ENCODE measurements at regions not wholly inside any gene's neighbourhood (a gene's known extent, or its start where the extent isn't known, plus 50 kb on each side); places are given as distances from the start of the nearest gene placed in this dataset.

- H2AFZ ChIP-seq: no peak overlapping the region
- H3K79me2 ChIP-seq (replicated peaks; ENCODE audit: insufficient read depth): no peaks in the 10 kb centered on the region
- H3K36me3 ChIP-seq (ENCODE audit: insufficient read depth): no peaks in the 10 kb centered on the region
- Mint-ChIP-seq H3K27me3 (ENCODE audit: insufficient read depth, low read depth, poor library complexity) (peaks cover 3% of the 10 kb centered on the region), H3K36me3 (ENCODE audit: low read depth) (no peaks in the 10 kb centered on the region), H3K4me1 (no peaks in the 10 kb centered on the region), H3K4me3 (no peak overlapping the region), H3K9me3 (peaks cover 3% of the 10 kb centered on the region; the same call in 2 of the 3 replicates), H3K27ac (no peak overlapping the region)
- H3F3A ChIP-seq (replicated peaks; ENCODE audit: low read depth): no peaks in the 10 kb centered on the region
- DNase-seq (ENCODE audit: low spot score): no peak
- TF ChIP-seq ETS1 (IDR thresholded peaks at IDR 0.05): no peak
- no peak for TF ChIP-seq ZNF462 (CRISPR knock-in tag; IDR thresholded peaks at IDR 0.05)
- no peak for TF ChIP-seq ZNF331 (CRISPR knock-in tag; IDR thresholded peaks at IDR 0.05; ENCODE audit: low read depth)
- TF ChIP-seq REST (IDR thresholded peaks at IDR 0.05; ENCODE audit: unreplicated experiment): no peak
- TF ChIP-seq CREB1 (CRISPR knock-in tag; IDR thresholded peaks at IDR 0.05; ENCODE audit: low read depth): no peak
- no peak for TF ChIP-seq CTCF (conservative IDR thresholded peaks at IDR 0.05; ENCODE audit: low read depth in 2 of 2)
- TF ChIP-seq POLR2AphosphoS5 (IDR thresholded peaks at IDR 0.05; ENCODE audit: low read depth): no peak
- no peak for TF ChIP-seq STAT1 (IDR thresholded peaks at IDR 0.05; ENCODE audit: unreplicated experiment)
- no peaks in the 10 kb centered on the region for H3K4me1 ChIP-seq (ENCODE audit: insufficient read depth)
- H3K4me3 ChIP-seq: no peak overlapping the region
- ATAC-seq: no peak
- H3K4me2 ChIP-seq: no peak overlapping the region
- H3K9me2 ChIP-seq (ENCODE audit: insufficient read depth): no peaks in the 10 kb centered on the region
- no peak overlapping the region for H3K27ac ChIP-seq (ENCODE audit: low read depth)
- no peaks in the 10 kb centered on the region for H3K27me3 ChIP-seq (ENCODE audit: insufficient read depth)
- H4K20me1 ChIP-seq (replicated peaks; ENCODE audit: insufficient read depth): no peaks in the 10 kb centered on the region
These were observed 126.2 kb downstream of the BASP1 start for GRCh38 chr5:17343675-17344074.

All from GM23338 (cell line).